Activated CD4-positive, alpha-beta memory T cell treated with anti-CD3 and anti-CD28 coated beads for 36 hours (primary cell): ENCODE measurements at regions not wholly inside any gene's neighbourhood (a gene's known extent, or its start where the extent isn't known, plus 50 kb on each side); places are given as distances from the start of the nearest gene placed in this dataset.
"Not testable (repeated sequence)": the region's sequence is repeated elsewhere in the genome, so short reads cannot be mapped to it uniquely, and the experiment has no call there.

Source experiments
- CTCF ChIA-PET: fragments of 350-600 bp; sonication (Branson Sonifier 250); formaldehyde crosslinking; loops from one replicate; lab custom pipeline; 2021; ENCODE audit warnings: antibody characterized with exemption, inconsistent platforms; lab: Charles Lee
- POLR2A ChIA-PET: fragments of 350-600 bp; sonication (Branson Sonifier 250); formaldehyde crosslinking; loops from one replicate; lab custom pipeline; 2021; ENCODE audit warnings: antibody characterized with exemption; lab: Charles Lee
- DNase-seq: peaks from one replicate; pipeline ENCODE4 v3.0.0-alpha.2; 2020
- H3K27ac Mint-ChIP-seq: one replicate; pipeline ENCODE4 v1.8.0; 2021; ENCODE audit warnings: mixed read lengths
- H3K27me3 Mint-ChIP-seq: one replicate; pipeline ENCODE4 v1.8.0; 2021; ENCODE audit warnings: mixed read lengths
- H3K36me3 Mint-ChIP-seq: one replicate; pipeline ENCODE4 v1.8.0; 2021; ENCODE audit warnings: mixed read lengths
- H3K4me1 Mint-ChIP-seq: one replicate; pipeline ENCODE4 v1.8.0; 2021; ENCODE audit warnings: low read depth, mixed read lengths
- H3K4me3 Mint-ChIP-seq: one replicate; pipeline ENCODE4 v1.8.0; 2021; ENCODE audit warnings: mild to moderate bottlenecking, mixed read lengths
- H3K9me3 Mint-ChIP-seq: one replicate; pipeline ENCODE4 v1.8.0; 2021; ENCODE audit warnings: mixed read lengths
- intact Hi-C: fragments of 100-400 bp; cut with micrococcal nuclease; formaldehyde crosslinking; loops from one replicate; pipeline ENCODE4 v1.15.1; 2023

DNA sequence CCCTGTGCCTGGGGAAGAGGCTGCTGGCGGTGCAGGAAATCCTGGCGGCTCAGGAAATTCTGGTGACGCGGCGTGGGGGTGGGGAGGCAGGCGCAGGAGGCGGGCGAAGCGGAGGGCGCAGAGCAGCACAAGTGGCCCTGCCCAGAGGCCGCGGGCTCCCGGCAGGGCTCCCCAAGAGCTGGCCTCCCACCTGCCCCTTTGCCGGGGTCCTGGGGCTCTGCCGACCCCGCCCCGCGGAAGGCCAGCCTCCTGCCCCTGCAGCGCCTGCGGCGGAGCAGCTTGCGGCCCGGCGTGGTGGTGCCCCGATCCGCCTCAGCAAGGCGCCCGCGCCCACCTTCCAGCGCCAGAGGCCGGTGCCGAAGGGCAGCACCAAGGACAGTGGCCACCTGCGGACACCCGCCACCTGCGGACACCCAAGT lies 100.2 kb upstream of the OR4C13 start:
- no peak overlapping the region for H3K27ac Mint-ChIP-seq
- ChIA-PET POLR2A (no interaction called here), CTCF (no interaction called here)
- no peaks in the 10 kb centered on the region for H3K36me3 Mint-ChIP-seq
- intact Hi-C loops: no loop called here
- no peak overlapping the region for H3K4me3 Mint-ChIP-seq
- no peaks in the 10 kb centered on the region for H3K4me1 Mint-ChIP-seq
- H3K27me3 Mint-ChIP-seq: no peaks in the 10 kb centered on the region
- DNase-seq: no peak
- H3K9me3 Mint-ChIP-seq: peaks cover 8% of the 10 kb centered on the region

GRCh38 chr11:49888875-49889274 lies 63.3 kb upstream of the OR4C13 start:
- H3K27ac Mint-ChIP-seq, CTCF ChIA-PET, H3K36me3 Mint-ChIP-seq, H3K9me3 Mint-ChIP-seq, DNase-seq, H3K4me1 Mint-ChIP-seq, POLR2A ChIA-PET, H3K27me3 Mint-ChIP-seq, intact Hi-C loops, H3K4me3 Mint-ChIP-seq: not testable (repeated sequence)

DNA sequence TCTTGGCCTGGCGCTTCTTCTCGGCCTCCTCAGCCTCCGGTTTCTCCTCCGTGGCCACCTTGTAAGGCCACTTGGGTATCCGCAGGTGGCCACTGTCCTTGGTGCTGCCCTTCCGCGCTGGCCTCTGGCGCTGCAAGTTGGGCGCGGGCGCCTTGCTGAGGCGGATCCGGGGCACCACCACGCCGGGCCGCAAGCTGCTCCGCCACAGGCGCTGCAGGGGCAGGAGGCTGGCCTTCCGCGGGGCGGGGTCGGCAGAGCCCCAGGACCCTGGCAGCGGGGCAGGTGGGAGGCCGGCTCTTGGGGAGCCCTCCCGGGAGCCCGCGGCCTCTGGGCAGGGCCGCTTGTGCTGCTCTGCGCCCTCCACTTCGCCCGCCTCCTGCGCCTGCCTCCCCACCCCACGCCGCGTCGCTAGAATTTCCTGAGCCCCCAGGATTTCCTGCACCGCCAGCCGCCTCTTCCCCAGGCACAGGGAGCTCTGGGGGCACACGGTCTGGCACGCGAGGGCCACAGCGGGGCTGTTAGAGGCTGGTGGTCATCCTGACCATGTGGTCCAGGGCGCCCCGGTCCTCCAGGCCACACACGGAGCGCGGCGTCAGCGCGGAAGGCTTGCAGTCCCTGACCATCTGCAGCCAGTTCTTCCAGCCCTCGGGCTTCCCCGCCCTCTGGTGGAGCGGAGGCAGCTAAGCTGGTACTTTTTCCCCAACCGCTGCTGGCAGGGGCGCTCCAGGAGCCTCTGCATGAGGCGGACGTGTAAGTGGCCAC lies 60.1 kb upstream of the OR4C13 start:
- peaks cover 18% of the 10 kb centered on the region for H3K9me3 Mint-ChIP-seq
- CTCF ChIA-PET, intact Hi-C loops, H3K27me3 Mint-ChIP-seq, DNase-seq, H3K36me3 Mint-ChIP-seq, H3K4me1 Mint-ChIP-seq, H3K4me3 Mint-ChIP-seq, H3K27ac Mint-ChIP-seq, POLR2A ChIA-PET: not testable (repeated sequence)

DNA sequence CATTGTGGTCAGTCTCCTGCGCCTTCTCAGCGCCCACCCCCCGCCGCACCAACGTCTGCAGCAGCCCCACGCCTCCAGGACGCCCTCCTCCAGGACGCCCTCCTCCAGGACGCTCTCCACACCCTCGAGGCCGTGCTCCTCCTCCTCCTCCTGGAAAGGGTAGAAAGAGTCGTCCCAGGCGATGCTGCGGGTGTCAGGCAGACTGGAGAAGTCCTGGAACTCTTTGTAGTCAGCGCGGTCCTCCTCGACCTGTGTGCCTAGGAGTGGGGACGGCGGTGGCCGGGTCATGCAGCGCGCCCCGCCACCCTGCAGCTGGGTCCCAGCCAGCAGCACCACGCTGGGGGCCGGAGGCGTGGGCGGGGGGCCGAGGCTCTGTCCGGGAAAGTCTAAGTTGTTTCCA lies 58.7 kb upstream of the OR4C13 start:
- H3K4me1 Mint-ChIP-seq, H3K4me3 Mint-ChIP-seq, H3K27me3 Mint-ChIP-seq, POLR2A ChIA-PET, H3K27ac Mint-ChIP-seq, DNase-seq, H3K36me3 Mint-ChIP-seq, intact Hi-C loops, CTCF ChIA-PET: not testable (repeated sequence)
- peaks cover 28% of the 10 kb centered on the region for H3K9me3 Mint-ChIP-seq
